Trophoblast cell (in vitro differentiated cells and primary cell): ENCODE measurements at regions not wholly inside any gene's neighbourhood (a gene's known extent, or its start where the extent isn't known, plus 50 kb on each side); places are given as distances from the start of the nearest gene placed in this dataset.

Experiments used
- DNase-seq, 2 donors: peaks; one replicate each; pipeline ENCODE4 v3.0.0-alpha.2; 2016
- H2AFZ ChIP-seq: 2 replicates; pipeline ENCODE4 v1.6.1; 2013; ENCODE audit warnings: low read length, moderate library complexity, mild to moderate bottlenecking; ENCODE audit not compliant: insufficient read depth, poor library complexity
- H2AK5ac ChIP-seq: 2 replicates; pipeline ENCODE4 v1.6.1; 2013; ENCODE audit warnings: mild to moderate bottlenecking, low read length
- H2BK120ac ChIP-seq: 2 replicates; pipeline ENCODE4 v1.6.1; 2013; ENCODE audit warnings: low read length, mild to moderate bottlenecking, moderate library complexity; ENCODE audit not compliant: insufficient read depth, poor library complexity
- H2BK12ac ChIP-seq: 2 replicates; pipeline ENCODE4 v1.6.1; 2013; ENCODE audit warnings: mild to moderate bottlenecking, low read length, moderate library complexity
- H2BK5ac ChIP-seq: 2 replicates; pipeline ENCODE4 v1.6.1; 2013; ENCODE audit warnings: low read length, low read depth, moderate library complexity, mild to moderate bottlenecking; ENCODE audit not compliant: poor library complexity
- H3K14ac ChIP-seq: 2 replicates; pipeline ENCODE4 v1.6.1; 2013; ENCODE audit warnings: mild to moderate bottlenecking, low read length
- H3K18ac ChIP-seq: 2 replicates; pipeline ENCODE4 v1.6.1; 2013; ENCODE audit warnings: mild to moderate bottlenecking, low read length
- H3K23ac ChIP-seq: 2 replicates; pipeline ENCODE4 v1.6.1; 2013; ENCODE audit warnings: low read length
- H3K27ac ChIP-seq: 2 replicates; pipeline ENCODE4 v1.5.1; 2013; ENCODE audit warnings: low read depth, mild to moderate bottlenecking, inconsistent platforms, low read length, moderate library complexity
- H3K27me3 ChIP-seq: 2 replicates; pipeline ENCODE4 v1.6.1; 2013; ENCODE audit warnings: inconsistent platforms, mild to moderate bottlenecking, low read length, moderate library complexity; ENCODE audit not compliant: insufficient read depth
- H3K36me3 ChIP-seq, 2 experiments: 1 replicate in 1 of 2; 2 replicates in 1 of 2; pipeline ENCODE4 v1.6.1; 2013; ENCODE audit warnings: low read length in 2 of 2, mild to moderate bottlenecking in 2 of 2, moderate library complexity in 1 of 2; ENCODE audit not compliant: insufficient read depth in 2 of 2, control insufficient read depth in 1 of 2
- H3K4ac ChIP-seq: 2 replicates; pipeline ENCODE4 v1.6.1; 2013; ENCODE audit warnings: low read depth, mild to moderate bottlenecking, low read length, moderate library complexity
- H3K4me1 ChIP-seq, 2 experiments: 1 replicate in 1 of 2; 2 replicates in 1 of 2; pipeline ENCODE4 v1.6.1; 2013; ENCODE audit warnings: low read length in 2 of 2, mild to moderate bottlenecking in 2 of 2, moderate library complexity in 1 of 2; ENCODE audit not compliant: insufficient read depth in 2 of 2, control insufficient read depth in 1 of 2
- H3K4me2 ChIP-seq: 2 replicates; pipeline ENCODE4 v1.6.1; 2013; ENCODE audit warnings: inconsistent platforms, mild to moderate bottlenecking, low read length, moderate library complexity
- H3K4me3 ChIP-seq: 2 replicates; pipeline ENCODE4 v1.5.1; 2013; ENCODE audit warnings: mild to moderate bottlenecking, low read depth, low read length, inconsistent platforms
- H3K79me1 ChIP-seq: one replicate; pipeline ENCODE4 v1.6.1; 2013; ENCODE audit warnings: low read length
- H3K79me2 ChIP-seq: 2 replicates; pipeline ENCODE4 v1.6.1; 2013; ENCODE audit warnings: low read length, mild to moderate bottlenecking; ENCODE audit not compliant: control insufficient read depth, insufficient read depth, poor library complexity
- H3K9ac ChIP-seq: 2 replicates; pipeline ENCODE4 v1.6.1; 2013; ENCODE audit warnings: mild to moderate bottlenecking, low read length
- H3K9me3 ChIP-seq: 2 replicates; pipeline ENCODE4 v1.6.1; 2013; ENCODE audit warnings: low read depth, mild to moderate bottlenecking, control low read depth, inconsistent platforms, low read length; ENCODE audit not compliant: insufficient read depth
- H4K12ac ChIP-seq: 2 replicates; pipeline ENCODE4 v1.6.1; 2013; ENCODE audit warnings: low read depth, mild to moderate bottlenecking, low read length, moderate library complexity
- H4K8ac ChIP-seq: 2 replicates; pipeline ENCODE4 v1.6.1; 2013; ENCODE audit warnings: low read depth, mild to moderate bottlenecking, low read length, moderate library complexity
- H4K91ac ChIP-seq: one replicate; pipeline ENCODE4 v1.6.1; 2013; ENCODE audit warnings: low read depth, mild to moderate bottlenecking, low read length, moderate library complexity
- WGBS: extraction: QIAGEN DNeasy Blood & Tissue Kit; methylation state at CpG from one replicate; pipeline ENCODE4 v1.1.7; 2013; ENCODE audit warnings: missing lambda C conversion rate; ENCODE audit not compliant: insufficient read length, insufficient coverage; ENCODE audit errors: extremely low coverage; 5-methylcytosine and 5-hydroxymethylcytosine counted together

DNA sequence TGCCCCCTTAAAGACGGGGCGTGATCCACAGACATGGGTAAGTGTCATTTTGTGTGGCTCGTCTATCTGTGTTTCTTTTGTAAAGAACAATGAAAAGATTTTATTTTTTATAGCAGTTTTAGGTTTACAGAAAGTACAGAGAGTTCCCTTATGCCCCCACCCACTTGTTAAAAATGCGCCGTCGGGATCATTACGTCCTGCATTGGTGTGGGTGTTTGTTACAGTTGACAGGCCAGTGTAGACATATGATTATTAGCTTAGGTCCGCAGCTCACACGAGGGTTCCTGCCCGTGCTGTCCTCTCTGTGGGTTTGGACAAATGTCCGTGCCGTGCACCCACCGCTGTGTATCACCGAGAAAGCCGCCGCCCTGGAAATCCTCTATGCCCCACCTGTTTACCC lies 50.5 kb downstream of the RGS12 start:
- Histone ChIP-seq H3K27me3 (no peaks in the 10 kb centered on the region), H3K9ac (no peak overlapping the region), H2BK12ac (no peak overlapping the region), H3K36me3 (peaks cover 3 to 11% of the 10 kb centered on the region in 2 experiments), H2BK5ac (no peak overlapping the region), H3K27ac (no peak overlapping the region), H3K79me1 (no peaks in the 10 kb centered on the region), H4K8ac (no peak overlapping the region), H3K79me2 (no peaks in the 10 kb centered on the region), H2BK120ac (no peak overlapping the region), H3K14ac (no peak overlapping the region), H4K91ac (no peak overlapping the region), H2AK5ac (no peak overlapping the region), H3K4me3 (no peak overlapping the region), H2AFZ (no peak overlapping the region), H3K18ac (no peak overlapping the region), H3K9me3 (no peaks in the 10 kb centered on the region), H3K4me2 (no peak overlapping the region), H4K12ac (no peak overlapping the region), H3K23ac (no peak overlapping the region), H3K4ac (no peak overlapping the region), H3K4me1 (no peaks in the 10 kb centered on the region)
- DNase-seq: no peak
- no CpG with 5 or more reads among the region's 16 CpGs for WGBS

GRCh38 chr4:3344104-3344503 lies 51.3 kb downstream of the RGS12 start:
- no peak overlapping the region for H4K8ac ChIP-seq
- no peak overlapping the region for H2AK5ac ChIP-seq
- no peak overlapping the region for H2BK5ac ChIP-seq
- H3K79me2 ChIP-seq: no peaks in the 10 kb centered on the region
- H3K4me1 ChIP-seq: no peaks in the 10 kb centered on the region
- H3K27me3 ChIP-seq: no peaks in the 10 kb centered on the region
- no peak overlapping the region for H3K18ac ChIP-seq
- no peak overlapping the region for H2AFZ ChIP-seq
- no peak overlapping the region for H4K12ac ChIP-seq
- no peaks in the 10 kb centered on the region for H3K9me3 ChIP-seq
- no peak overlapping the region for H4K91ac ChIP-seq
- H3K27ac ChIP-seq: no peak overlapping the region
- H2BK120ac ChIP-seq: no peak overlapping the region
- no peak overlapping the region for H2BK12ac ChIP-seq
- peaks cover 3 to 11% of the 10 kb centered on the region in 2 experiments for H3K36me3 ChIP-seq
- DNase-seq: no peak
- H3K4me3 ChIP-seq: no peak overlapping the region
- no peak overlapping the region for H3K4me2 ChIP-seq
- no peak overlapping the region for H3K23ac ChIP-seq
- no peak overlapping the region for H3K9ac ChIP-seq
- H3K4ac ChIP-seq: no peak overlapping the region
- no peaks in the 10 kb centered on the region for H3K79me1 ChIP-seq
- H3K14ac ChIP-seq: no peak overlapping the region
- WGBS: no CpG with 5 or more reads among the region's 9 CpGs

DNA sequence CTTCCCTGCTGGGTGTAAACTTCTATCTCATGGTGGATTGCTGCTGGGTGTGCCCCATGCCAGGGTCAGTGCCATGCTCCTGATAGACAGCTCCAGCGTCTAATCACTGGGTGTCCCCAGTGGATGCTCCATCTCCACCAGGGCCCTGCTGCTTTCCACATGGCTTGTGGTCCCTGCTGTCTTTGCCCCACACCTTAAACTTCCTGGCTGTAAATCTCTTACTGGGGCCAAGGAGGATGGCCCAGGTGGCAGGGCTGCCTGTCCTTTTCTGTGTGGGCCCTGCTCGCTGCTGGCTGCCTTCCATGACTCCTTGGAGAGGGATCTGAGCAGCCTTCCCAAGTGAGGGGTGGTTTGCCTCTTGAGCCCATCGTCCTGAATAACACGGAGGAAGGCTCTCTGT lies 51.8 kb downstream of the RGS12 start:
- H3K14ac ChIP-seq: no peak overlapping the region
- no peaks in the 10 kb centered on the region for H3K79me1 ChIP-seq

DNA sequence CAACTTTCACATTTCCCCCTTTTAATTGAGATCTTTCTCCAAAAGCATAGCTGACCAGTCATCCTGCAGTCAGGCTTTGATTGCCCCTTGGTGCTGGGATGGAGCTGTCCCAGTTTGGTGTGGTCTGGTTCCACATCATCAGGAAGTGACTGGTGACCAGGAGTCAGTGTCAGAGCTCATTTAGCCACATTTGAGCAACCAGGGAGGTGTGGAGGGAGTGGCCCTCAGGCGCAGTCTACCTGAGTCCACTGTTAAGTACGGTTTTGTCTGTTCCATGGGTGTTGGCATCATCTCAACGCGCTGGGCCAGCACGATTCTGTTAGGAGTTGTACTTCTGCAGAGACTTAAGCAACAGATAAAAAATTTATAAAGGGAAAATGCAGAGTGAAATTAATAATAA lies 52.6 kb downstream of the RGS12 start:
- H2AK5ac ChIP-seq: no peak overlapping the region
- peaks cover 3 to 11% of the 10 kb centered on the region in 2 experiments for H3K36me3 ChIP-seq
- H3K4me2 ChIP-seq: no peak overlapping the region
- H3K27ac ChIP-seq: no peak overlapping the region
- no peak overlapping the region for H2BK120ac ChIP-seq
- no peaks in the 10 kb centered on the region for H3K79me1 ChIP-seq
- no peak overlapping the region for H3K4ac ChIP-seq
- H4K8ac ChIP-seq: no peak overlapping the region
- no peak overlapping the region for H3K14ac ChIP-seq
- no CpG with 5 or more reads among the region's 5 CpGs for WGBS
- no peak overlapping the region for H2BK12ac ChIP-seq
- H2AFZ ChIP-seq: no peak overlapping the region
- no peak overlapping the region for H3K9ac ChIP-seq
- H3K27me3 ChIP-seq: no peaks in the 10 kb centered on the region
- no peaks in the 10 kb centered on the region for H3K79me2 ChIP-seq
- H3K4me3 ChIP-seq: no peak overlapping the region
- no peaks in the 10 kb centered on the region for H3K9me3 ChIP-seq
- H4K91ac ChIP-seq: no peak overlapping the region
- H3K18ac ChIP-seq: no peak overlapping the region
- no peak overlapping the region for H2BK5ac ChIP-seq
- DNase-seq: no peak
- H4K12ac ChIP-seq: no peak overlapping the region
- H3K23ac ChIP-seq: no peak overlapping the region
- no peaks in the 10 kb centered on the region for H3K4me1 ChIP-seq

More for the DNA sequence above, 51.8 kb downstream of the RGS12 start:
- Histone ChIP-seq H3K23ac (no peak overlapping the region), H2AK5ac (no peak overlapping the region), H3K9me3 (no peaks in the 10 kb centered on the region), H3K27ac (no peak overlapping the region), H2AFZ (no peak overlapping the region), H3K4me3 (no peak overlapping the region), H4K91ac (no peak overlapping the region), H3K4me1 (no peaks in the 10 kb centered on the region), H3K36me3 (peaks cover 3 to 11% of the 10 kb centered on the region in 2 experiments), H3K4ac (no peak overlapping the region), H3K4me2 (no peak overlapping the region), H2BK120ac (no peak overlapping the region), H2BK5ac (no peak overlapping the region), H3K9ac (no peak overlapping the region), H4K12ac (no peak overlapping the region), H4K8ac (no peak overlapping the region), H2BK12ac (no peak overlapping the region), H3K18ac (no peak overlapping the region), H3K27me3 (no peaks in the 10 kb centered on the region), H3K79me2 (no peaks in the 10 kb centered on the region)
- DNase-seq: no peak
- no CpG with 5 or more reads among the region's 4 CpGs for WGBS
